Left renal cortex interstitium (tissue), 4 donors: ENCODE measurements at regions not wholly inside any gene's neighbourhood (a gene's known extent, or its start where the extent isn't known, plus 50 kb on each side); places are given as distances from the start of the nearest gene placed in this dataset.

Source experiments
- DNase-seq, 4 donors: peaks; one replicate each; pipeline ENCODE4 v3.0.0-alpha.2; 2013; ENCODE audit warnings: low read depth in 4 of 4, low spot score in 2 of 4, missing footprints in 1 of 4

DNA sequence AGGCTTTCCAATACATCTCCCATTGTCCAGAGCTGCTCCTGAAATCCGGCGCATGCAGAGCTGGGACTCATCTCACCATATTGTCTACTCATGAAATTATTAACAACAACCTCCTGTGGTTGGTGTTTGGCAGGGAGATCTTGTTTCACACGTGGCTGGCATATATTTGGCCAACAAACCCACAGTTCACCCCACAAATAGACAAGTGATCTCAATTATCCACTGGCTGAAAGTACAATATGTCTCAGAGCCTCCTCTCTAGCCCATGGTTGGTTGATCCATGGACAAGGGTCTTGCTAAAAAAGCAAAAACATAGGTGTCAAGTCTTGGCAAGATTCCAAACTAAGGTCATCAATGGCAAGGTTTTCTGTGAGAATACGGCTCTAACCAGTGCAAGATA, 386.9 kb downstream of the ETS1 start:
- no peak for DNase-seq

DNA sequence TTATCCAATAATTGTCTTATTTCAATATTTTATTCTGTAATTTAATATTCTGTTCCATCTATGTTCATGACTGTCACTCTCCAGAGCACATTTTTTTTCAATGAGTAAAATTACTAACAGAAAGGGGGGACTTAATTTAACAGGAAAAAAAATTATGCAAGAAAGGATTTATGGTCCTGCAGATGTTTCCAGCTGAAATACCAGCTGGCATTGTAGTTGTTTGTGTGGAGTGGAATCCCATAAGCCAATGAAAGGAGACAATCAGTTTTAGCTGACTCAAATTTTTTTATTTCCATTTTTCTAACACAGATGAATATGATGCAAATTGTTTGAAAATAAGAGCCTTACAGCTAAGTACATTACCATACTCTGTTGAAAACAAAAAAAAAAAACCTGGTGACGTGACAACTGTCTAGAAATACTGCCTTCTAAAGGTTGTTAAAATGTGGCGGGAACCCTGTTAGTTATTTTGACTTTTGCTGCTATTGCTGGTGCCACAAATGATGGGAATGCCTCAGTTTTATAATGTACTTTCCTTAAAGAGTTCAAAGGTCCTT, 389.1 kb downstream of the ETS1 start:
- no peak for DNase-seq

DNA sequence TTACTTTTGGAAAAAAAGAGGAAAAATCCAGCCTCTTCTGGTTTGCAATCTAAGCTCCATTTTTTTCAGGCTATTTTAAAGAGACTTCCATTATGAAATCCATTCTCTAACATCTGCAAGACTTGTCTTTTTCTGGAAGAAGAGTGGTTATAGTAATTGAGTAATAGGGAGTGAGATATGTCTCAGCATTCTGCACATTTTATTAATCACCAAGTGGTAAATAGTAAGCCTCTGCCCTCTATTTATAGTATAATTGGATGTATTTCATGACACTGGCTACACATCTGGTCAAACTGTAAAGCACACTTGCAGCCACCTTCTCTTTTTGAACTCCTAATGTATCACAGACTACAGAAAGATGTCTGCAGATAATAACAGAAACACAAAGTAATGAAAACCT, 391.1 kb downstream of the ETS1 start:
- no peak for DNase-seq

DNA sequence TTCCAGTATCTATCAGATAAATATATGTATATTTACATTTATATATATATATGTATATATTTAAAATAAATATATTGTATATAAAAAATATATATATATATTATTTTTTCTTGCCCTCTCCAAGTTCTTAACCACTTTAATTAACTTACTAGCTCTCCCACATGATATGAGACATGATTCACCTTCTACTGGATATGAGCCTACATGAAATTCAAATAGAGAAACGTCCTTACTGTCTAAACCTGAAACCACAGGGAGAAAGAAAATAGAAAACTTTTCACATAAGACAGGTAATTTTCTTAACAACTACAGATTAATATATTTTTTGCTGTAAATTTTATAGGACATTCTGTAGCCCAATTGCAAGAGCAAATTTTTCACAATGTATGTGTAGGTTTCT, 391.6 kb downstream of the ETS1 start:
- no peak for DNase-seq

DNA sequence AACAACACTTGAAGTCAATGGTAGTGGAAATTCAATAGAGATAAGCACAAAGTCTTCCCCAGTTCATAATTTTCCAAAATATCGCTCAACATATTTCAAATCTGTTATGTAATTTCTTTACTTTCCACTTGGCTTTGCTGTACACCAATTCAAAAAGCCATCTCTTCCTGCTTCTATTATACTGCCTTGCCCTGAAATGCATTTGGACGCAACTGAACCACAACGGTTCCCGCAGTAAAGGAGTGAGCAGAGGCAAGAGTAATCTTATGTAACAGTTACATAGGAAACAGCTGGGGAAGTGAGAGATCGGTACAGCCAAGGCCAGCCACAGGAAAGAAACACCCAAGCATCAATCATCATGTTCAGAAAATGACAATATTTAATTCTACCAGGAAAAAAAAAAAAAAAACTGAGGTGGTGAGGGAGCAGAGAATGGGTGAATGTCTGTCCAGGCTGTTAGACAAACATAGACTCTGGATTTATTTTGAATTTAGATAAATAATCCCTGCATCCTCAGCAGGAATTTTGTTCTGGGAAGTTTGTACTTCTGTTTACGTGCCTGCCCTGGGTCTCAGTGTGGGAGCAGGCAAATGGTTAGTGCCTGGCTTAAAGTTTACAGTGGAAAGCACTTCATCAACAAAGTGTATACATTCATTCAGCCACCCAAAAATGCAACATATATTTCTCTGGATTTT, 392.2 kb downstream of the ETS1 start:
- DNase-seq = no peak

DNA sequence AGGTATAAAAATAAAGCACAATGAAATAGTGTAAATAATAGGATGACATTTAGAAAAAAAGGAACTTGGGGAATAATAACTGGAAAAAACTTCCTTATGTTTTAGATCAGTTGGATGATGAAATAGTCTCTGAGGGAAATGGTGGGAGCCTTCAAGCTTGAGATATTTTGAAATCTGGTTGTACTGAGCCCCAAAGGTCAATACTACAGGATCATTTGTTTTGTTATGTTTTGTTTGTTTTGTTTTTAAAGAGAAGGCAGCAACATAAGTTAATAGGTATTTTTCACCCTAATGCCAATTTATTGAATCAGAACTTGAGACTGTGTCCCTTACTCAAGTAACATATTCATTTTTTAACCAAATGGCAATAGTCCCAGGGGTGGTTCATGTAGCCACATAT, 393.1 kb downstream of the ETS1 start:
- no peak for DNase-seq

DNA sequence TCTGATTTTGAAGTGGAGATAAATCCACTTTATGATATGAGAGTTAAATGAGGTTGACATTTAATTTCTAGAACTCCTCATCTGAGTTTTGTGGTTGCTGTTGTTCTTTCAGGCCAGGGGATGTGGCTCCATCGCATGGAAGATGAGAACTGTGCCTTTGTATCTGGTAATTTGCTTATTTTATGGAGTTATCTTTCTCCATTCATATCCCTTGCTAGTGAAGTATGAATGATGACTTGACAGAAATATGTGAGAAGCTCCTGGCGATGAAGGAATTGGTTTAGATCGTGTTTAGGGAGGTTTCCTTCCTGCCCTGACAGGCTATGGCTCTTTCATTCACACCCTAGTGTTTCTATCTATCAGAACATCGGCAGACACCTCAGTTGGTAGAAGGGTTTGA, 393.7 kb downstream of the ETS1 start:
- DNase-seq = no peak

DNA sequence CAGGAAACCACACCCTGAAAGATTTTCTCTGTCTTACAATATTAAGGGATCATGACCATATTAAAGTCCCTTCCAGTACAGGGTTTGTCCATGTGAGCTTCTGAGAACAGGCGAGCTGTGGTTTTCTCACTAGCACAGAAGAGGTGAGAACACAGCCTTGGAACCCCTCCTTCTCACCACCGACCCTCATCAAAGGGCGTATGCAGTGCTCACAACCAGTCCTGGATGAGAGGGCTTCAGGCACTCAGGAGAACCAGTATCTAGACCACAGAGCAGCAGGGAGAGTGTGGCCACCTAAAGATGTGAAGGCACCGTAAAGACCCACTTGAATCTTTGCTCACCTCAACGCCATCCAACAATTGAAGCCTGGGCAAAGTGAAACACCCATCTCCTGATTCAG, 397.0 kb downstream of the ETS1 start:
- DNase-seq = no peak

DNA sequence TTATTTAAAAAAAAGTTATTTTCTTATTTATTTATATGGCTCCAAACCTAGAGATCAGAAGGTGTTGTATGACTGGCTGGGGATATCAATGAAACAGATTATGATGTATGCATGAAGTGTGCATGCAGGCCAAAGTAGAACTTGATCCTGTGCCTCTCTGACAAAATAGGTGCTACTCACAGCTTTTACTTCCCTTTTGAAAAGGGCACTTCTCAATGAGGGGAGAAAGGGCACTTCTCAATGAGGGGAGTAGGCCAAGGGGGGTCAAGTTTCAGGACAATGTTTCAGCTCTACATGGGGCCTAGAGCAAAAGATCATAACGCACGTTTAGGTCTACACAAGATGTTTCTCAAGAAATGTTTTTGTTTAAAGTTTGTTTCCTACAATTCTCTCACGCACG, 397.5 kb downstream of the ETS1 start:
- no peak for DNase-seq

DNA sequence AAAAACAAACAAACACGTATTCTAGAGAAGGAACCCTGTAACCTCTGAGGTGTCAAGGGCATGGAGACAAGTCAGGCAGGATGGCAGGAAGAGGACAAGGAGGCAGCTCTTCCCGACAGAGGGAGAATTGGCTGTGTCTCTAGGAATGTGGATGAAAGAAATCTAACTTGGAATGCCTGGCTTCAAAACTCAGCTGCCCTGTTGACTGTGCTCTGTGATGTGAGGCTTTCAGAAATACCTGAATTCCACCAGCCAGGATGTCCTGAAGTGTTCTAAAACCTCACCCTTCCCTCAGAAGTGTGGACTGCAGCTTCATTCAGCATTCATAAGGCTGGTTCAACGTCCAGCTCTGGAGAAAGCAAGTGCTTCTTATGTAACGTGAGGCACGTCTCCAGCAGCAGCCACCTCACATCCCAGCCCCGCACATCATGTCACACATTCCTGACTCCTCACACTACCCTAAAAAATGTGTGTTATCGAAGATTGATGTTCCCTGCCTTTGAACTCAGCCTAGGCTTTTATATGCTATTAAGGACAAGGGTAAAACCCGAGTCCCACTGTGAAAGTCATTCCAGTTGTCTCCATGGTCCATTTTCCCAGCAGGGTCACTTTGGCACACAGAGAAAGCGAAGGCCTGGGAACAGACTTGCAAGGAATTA, 398.9 kb downstream of the ETS1 start:
- DNase-seq = no peak

DNA sequence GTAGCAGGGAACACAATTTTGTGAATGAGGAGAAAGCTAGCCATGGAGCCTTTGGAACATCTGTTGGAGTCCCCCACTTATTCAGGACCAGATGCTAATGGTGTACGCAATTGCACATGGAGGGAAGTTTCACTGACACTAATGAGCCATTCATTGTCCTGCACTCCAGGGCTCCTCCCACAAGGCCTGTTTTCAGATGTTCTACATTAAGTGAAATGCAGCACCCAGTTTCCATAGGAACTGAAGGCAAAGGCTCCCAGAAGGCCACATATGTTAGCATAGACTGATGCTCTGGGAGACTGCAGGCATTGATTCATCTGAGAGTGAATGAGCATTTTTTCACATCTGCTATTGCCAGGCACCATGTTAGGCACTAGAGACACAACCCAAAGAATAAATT, 399.5 kb downstream of the ETS1 start:
- no peak for DNase-seq

DNA sequence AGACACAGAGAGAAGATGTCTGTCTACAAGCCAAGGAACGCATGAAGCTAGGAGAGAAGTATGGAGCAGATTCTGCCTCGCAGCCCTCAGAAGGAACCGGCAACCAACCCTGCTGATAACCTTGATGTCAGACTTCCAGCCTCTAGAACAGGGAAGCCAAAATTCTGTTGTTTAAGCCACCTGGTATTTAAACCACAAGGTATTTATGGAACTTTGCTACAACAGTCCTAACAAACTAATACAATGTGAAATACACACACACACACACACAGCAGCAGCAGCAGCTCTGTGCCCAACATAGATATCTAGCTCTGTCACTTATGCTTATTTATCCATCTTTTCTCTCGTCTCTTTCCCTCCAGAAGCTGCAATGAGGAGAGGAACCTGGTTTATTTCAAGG, 400.0 kb downstream of the ETS1 start:
- DNase-seq = no peak

DNA sequence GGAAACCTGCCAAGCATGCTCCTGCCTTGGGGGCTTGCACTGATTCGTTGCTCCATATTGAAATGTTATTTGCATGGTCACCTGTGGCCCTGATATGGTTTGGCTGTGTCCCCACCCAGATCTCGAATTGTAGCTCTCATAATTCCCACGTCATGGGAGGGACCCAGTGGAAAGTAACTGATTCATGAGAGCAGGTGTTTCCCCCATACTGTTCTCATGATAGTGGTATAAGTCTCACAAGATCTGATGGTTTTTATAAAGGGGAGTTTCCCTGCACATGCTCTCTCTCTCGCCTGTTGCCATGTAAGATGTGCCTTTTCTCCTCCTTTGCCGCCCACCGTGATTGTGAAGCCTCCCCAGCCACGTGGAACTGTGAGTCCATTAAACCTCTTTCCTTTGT, 402.4 kb downstream of the ETS1 start:
- no peak for DNase-seq

DNA sequence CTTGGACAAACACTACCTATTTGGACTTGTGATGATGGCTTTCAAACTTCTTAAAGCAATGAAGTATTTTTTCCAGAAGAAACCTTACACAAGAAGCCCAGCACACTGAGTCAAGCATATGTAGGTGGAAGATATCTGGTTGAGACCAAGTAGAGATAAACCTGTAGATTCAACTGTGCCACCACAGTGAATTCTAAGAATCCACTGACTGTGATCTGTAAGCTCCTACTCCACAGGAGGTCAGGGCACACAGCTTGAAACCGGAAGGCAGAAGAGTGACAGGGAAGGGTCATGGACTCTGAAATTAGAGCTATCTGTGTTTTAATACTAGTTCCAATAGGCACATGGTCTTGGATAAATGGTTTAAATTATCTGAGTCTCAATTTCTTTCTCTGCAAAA, 404.5 kb downstream of the ETS1 start:
- DNase-seq = no peak

DNA sequence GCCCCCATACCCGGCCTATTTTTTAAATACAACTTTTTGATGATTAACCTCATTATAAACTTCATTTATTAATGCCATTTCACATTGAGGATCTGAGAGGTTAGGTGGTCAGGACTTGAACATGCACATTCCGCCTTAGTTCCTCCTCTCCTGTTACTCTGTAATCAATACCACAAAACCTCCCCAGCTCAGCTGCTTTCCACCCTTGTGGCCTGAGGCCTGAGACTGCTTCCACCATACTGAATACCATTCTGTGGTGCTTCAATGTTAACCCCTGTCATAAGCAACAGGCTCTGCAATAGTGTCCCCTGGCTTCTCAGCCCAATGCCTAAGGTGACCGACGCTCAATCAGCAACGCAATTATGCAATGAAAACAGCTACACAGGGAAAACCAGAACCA, 405.4 kb downstream of the ETS1 start:
- DNase-seq = no peak

DNA sequence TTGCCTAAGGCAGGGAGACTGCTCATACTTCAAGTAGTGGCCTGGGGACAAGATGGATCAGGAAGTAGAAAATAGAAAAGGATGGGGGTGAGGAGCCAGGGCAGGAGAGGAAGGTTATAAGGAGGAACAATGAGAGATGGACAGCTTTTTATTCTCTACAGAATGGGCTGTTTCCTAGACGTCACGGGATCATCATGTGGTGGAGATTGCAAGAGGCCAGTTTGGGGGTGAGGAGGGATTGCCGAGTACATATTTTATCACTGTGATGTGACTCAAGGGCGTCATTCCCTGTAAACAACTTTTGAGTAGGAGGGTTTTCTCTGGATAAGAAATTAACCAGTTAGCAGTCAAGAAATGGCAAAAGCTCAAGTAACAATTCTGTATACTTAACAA, 406.3 kb downstream of the ETS1 start:
- DNase-seq = no peak

DNA sequence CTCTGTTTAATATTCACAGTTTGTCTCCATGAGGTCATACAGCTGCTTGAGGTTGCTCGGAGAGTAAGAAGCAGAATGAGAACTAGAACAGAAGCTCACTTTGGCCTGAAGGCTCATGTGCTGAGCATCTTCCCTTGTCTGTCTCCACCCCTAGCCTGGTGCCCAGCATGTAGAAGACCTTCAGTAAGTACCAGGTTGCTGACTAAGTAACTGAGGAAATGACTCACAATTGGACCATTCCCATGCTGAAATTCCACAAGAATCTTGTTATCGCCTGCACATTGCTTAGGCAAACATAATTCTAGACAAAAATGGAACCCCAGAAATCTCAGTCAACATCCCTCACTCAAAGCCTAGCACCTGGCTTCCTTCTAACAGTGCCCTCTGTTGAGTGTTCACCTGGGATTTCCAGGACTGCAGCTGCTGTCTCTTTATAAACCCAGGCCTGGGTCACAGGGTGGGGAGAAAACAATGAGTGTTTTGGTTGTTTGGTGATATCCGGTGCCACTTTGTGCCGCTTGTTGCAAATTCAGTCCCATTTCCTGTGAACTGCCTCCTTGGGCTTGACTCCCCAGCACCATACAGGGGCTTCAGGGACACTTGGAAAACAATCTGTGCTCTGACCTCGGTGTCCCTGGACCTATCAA, 406.8 kb downstream of the ETS1 start:
- DNase-seq = no peak

DNA sequence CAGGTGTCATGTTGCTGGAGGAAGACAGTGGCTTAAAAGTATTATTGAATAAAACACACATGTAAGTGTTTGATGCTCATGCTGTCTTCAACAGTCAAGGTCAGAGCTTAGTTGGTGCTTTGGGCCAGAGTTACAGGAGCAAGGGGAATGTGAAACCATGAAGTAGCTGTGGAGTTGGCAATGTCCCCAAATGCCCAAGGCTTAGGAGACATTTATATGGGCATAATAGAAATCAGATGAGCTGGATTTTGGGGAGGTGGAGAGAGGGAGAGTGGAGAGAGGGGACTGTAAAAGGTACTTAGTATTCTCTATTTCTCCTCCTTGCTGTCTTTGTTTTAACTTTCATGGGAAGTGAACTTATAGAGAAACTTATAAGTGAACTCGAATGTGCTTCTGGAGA, 407.8 kb downstream of the ETS1 start:
- no peak for DNase-seq

DNA sequence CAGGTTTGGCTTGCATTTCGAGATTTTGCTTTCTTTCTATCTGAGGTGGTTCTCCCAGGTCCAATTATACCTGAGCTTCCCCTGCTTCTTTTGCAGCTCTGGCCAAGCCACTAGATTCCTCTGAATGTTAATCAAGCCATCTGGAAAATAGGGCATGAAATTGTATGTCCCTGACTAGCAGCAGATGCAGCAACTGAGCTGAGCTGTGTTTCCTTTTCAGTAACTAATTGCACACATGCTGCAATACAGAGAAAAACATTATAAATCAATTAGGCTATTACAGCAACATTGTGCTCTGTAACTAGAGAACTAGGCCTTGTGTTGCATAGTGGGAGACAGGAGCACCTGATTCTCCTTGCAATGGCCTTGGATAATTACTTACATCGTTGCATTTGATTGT, 408.3 kb downstream of the ETS1 start:
- no peak for DNase-seq

DNA sequence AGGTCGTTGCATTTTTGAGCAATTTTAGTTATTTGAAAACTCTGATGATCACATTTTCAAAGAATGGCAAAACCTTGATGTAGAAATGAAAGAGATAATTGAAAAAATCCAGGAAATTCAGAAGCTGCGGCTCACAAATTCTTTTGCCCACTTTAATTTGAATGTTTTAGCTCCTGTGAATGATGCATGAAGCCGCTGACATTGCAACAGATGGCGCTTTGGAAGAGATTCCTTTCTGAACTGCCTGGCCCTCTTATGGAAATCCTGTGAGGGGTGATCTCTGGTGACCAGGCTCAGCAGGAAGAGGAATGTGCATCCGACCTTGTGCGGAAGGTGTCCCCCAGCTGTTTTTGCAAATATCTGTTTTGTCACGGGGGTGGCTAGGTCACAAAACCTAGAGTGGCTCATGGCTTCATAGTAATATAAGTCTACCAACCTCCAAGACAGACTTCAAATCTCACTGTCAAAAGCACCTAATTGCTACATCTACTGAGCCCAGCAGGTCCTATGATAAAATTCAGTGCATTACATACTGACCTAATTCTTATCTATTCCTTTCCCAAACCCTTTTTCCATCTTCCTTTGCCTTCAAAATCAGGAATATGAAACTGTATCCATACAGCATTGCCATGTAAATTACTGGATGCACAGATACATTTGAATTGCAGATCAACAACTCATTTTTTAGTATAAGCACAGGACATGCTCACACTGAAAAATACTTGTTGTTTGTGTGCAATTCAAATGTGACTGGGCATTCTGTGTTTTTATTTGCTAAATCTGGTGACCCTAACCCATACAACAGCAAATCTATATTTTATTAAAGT, 412.7 kb downstream of the ETS1 start:
- DNase-seq = no peak
